Limb (tissue), 2 donors: ENCODE measurements at regions not wholly inside any gene's neighbourhood (a gene's known extent, or its start where the extent isn't known, plus 50 kb on each side); places are given as distances from the start of the nearest gene placed in this dataset.
A peak's percentile ranks its signal among the peaks of the same experiment; 100 is the strongest.
"Not testable (repeated sequence)": the region's sequence is repeated elsewhere in the genome, so short reads cannot be mapped to it uniquely, and the experiment has no call there.

Experiments
- DNase-seq, 2 donors: peaks; one replicate each; pipeline ENCODE4 v3.0.0-alpha.2; 2016; ENCODE audit errors: extremely low spot score in 2 of 2

- DNase-seq, result no peak
Observed at GRCh38 chr4:18803781-18804180, 782.2 kb upstream of the LCORL start.

DNA sequence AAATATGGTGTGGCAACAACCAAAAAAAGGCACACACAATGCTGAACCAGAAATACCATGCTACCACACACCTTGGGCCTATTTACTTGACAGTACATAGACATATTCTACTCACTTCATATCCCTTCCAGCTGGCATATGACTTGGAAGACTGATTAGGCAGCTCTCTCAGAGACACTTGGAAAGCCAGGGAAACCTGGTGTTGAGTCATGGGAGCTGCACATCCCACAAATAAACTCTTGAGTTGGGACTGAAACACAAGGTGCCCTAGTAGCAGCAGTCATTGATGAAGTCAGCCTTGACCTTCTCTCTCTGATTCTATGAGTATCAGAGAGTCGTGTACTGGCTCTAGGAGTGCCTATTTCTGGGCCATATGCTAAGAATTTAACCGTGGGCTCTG is 776.6 kb upstream of the LCORL start:
- no peak for DNase-seq

- no peak for DNase-seq
Observed at GRCh38 chr4:18795794-18796193, 774.2 kb upstream of the LCORL start.

- no peak for DNase-seq
Observed at GRCh38 chr4:18777190-18777930, 755.8 kb upstream of the LCORL start.

DNA sequence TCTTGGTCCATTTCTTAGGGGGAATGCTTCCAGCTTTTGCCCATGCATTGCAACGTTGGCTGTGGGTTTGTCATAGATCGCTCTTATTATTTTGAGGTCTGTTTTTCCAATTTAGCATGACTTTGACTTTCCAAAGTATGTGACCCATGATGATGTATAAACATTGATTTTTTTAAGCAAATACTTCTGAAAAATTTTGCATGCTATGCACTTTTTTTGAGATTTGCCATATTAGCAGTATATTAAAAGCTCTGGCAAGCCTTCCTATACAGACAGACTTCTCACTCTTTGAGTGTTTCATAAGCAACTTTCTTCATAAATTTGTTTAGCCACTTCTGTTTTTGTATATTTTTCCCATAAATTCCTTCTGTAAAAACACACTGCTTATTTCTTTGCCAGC is 746.4 kb upstream of the LCORL start:
- DNase-seq, result no peak

GRCh38 chr4:18756671-18757070 is 735.1 kb upstream of the LCORL start:
- no peak for DNase-seq

DNA sequence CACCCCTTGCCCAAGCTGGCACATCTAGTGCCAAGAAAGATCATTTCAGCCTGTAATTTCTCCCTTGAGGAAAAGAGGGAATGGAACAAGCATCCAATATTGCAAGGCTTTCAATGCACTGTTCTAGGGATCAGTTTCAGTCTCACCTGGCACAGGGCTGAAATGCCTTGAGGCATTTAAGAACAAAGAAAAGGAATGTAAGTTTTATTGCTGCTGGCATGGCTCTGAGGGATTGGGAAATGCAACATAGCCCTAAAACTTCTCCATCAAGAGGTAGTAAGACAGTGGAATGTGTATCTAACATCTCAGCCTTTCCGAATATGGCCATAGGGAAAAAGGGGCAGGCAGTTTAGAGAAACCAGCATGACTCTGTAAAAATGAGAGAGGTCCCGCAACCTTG is 732.6 kb upstream of the LCORL start:
- DNase-seq, result no peak

- no peak for DNase-seq
Observed at GRCh38 chr4:18751083-18751482, 729.5 kb upstream of the LCORL start.

DNA sequence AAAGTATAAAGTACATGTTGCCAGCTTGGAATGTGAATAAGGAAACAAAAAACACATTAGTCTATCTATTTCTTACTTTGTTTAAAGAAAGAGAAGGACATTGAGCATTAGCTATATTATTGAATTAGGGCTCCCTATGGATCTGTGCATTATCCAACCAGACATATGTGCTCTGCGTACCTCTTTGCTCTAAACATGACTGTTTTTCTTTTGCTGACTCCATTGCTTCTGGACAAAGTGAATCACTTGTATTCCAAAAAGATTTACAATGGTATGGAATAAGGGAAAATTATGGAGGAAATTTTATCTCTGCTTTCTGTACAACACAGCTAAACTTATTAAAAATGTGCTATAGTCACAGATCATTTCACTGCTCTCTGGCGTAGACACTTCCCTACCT is 727.8 kb upstream of the LCORL start:
- no peak for DNase-seq

- DNase-seq, result no peak
Observed at GRCh38 chr4:18736551-18736950, 715.0 kb upstream of the LCORL start.

DNA sequence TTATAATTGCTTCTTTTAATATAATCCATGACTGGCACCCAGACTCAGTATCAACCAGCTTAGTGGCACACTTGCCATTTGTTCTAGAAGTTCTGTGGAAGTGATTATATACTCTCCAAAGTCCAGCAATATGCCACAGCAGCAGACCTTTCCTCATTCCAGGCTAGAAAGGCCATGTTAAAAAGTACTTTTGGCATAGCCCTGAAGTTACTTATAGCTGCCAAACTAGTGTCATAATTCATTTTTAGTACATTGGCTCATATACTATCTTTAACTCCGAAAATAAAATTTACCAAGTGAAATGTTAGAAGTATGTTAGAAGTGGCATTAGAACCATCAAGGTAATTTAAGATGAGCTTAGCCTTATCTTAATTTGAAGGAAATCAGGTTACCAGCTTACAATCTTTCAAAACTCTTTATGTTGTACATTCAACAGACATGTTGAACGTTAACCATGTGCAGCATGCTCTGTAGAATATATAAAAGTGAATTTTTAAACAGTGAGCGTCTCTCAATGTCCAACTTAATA is 714.2 kb upstream of the LCORL start:
- DNase-seq, result peak in 1 of 2 donors; percentile 27

DNA sequence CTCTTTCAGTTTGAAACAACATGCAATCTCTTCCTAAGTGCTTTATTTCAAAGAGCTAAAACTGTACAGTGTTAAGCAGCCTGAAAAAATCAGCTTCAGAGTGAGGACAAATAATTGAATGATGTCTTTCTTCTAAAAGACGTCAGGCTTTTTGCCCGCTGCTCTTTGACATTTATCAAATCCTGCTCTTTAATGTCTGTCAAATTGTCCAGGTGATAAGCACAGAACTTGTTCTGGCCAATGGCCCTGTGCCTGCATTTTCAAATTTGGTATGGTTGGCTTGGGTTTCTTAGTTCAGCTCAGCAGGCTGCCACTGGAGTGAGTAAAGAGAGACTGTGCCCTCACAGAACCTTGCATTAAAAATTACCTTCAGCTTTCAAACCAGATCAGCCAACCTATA is 712.9 kb upstream of the LCORL start:
- no peak for DNase-seq

DNA sequence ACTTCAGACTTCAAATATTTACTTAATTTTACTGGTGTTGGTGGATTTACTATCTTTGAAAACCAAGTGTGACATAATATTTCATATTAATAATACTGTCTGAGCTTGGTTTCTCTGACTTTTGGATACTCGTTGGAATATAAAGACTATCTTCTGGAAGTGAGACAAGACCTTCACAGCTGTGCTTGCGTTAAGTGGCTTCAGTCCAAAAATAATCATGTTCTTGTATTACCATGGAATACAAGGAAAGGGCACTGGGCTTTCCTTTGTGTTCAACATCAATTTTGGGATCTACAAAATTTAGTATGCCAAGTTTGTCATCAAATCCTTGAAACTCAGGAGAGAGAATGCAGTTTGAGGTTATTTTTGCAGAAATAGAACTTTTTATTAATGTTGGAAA is 712.4 kb upstream of the LCORL start:
- peak in 1 of 2 donors; percentile 47 for DNase-seq

DNA sequence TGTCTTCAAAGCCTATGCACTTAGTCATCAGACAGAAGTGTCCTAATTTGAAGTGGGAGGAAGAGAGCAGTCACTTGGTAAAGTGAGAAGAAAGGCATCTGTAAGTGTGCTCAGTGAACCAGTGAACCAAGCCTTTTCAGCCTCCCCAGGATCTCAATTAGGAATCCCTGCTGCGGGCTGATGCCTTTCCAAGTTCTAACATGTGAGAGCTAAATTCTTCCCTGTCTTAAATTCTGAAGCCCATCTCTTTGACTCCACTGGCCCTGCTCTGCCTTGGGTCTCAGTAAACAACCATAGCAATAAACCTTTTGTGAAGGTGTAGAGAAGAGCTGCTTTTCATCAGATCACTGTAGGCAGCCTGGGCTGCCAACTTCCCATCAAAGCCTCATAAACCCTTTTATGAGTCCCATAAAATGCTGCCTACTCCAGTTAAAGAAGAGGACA is 701.2 kb upstream of the LCORL start:
- no peak for DNase-seq

- no peak for DNase-seq
Observed at GRCh38 chr4:18698119-18698883, 676.7 kb upstream of the LCORL start.

DNA sequence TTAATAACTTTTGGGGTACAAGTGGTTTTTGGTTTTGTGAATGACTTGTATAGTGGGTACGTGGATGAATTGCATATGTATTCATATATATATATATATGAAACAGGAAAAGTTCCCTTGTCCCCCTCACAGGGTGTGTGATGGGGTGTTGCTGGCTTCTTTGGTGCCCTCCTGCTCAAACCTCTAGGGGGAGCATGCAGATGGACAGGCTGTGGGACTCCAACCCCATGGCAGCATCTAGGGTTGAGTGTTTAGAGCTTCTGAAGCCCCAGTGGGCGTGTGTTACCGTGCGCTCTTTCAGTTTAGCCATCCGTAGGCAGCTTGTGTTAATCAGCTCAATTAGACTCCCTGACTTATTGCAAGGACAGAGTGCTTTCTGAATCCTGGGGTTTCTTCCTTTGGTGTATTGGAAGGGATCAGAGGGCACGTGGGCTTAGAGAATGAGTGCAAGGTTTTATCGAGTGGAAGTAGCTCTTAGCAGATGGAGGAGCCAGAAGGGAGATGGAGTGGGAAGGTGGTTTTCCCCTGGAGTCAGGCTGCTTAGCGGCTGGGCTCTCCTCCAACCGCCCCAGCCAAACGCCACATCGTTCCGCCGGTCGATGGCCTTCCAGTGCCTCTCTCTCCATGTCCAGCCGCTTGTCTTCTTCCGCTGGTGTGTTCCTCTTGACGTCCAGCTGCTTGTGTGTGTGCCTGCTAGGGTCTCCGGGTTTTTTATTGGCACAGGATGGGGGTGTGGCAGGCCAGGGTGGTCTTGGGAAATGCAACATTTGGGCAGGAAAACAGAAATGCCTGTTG is 674.4 kb upstream of the LCORL start:
- DNase-seq, result no peak

DNA sequence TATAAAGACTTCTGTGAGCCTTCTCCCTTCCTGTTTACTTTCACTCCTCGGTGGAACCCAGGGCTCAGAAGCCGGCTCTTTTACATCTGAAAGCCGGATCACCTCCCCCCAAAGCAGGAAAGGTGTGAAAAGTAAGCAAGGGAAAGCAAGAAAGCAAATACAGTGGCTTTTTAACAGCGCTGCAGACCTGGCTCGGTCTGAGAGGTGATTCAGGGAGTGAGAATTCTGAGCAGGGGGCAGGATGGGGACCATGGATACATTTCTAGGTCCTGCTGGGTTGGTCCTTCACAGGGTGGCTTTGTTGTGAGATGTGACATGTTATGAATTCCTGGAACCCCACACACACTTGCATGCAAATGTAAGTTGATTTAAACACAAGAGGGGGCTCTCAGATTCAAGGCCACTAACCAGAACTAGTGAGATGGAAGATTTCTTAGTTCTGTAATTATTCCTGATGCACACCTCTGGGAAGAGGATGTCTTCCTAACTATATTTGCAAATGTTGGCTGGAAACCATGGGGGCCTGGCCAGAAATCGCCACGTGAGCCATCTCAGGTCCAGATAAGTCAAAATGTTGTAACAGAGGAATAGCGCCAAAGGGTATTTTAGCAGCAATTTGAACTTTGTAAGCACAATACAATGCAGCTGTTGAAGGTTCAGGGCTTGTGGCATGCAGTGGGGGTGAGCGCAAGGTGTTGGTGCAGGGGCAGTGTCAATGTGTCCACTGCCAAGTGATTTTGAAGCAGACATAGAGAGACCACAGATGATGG is 670.1 kb upstream of the LCORL start:
- DNase-seq, result no peak

GRCh38 chr4:18690291-18690955 is 668.9 kb upstream of the LCORL start:
- DNase-seq, result no peak

- peak; percentile 79 to 90 for DNase-seq
Observed at GRCh38 chr4:18689308-18690115, 668.0 kb upstream of the LCORL start.

DNA sequence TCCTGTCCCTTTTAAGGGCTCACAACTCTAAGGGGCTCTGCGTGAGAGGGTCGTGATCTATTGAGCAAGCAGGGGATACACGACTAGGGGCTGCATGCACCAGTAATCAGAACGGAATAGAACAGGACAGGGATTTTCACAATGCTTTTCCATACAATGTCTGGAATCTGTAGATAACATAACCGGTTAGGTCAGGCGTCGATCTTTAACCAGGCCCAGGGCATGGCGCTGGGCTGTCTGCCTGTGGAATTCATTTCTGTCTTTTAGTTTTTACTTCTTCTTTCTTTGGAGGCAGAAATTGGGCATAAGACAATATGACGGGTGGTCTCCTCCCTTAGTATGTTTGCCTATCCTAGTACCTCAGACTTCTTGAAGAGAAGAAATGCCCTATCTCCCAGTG is 666.8 kb upstream of the LCORL start:
- not testable (repeated sequence) for DNase-seq
